HG02885 (cell line): ENCODE measurements at regions not wholly inside any gene's neighbourhood (a gene's known extent, or its start where the extent isn't known, plus 50 kb on each side); places are given as distances from the start of the nearest gene placed in this dataset.
"Not testable (repeated sequence)": the region's sequence is repeated elsewhere in the genome, so short reads cannot be mapped to it uniquely, and the experiment has no call there.

ENCODE experiments used
- ATAC-seq: cut with Tn5 transposase; IDR thresholded peaks from one replicate; pipeline ENCODE4 v1.9.1; 2021; ENCODE audit warnings: mild to moderate bottlenecking; ENCODE audit not compliant: unreplicated experiment, poor library complexity

DNA sequence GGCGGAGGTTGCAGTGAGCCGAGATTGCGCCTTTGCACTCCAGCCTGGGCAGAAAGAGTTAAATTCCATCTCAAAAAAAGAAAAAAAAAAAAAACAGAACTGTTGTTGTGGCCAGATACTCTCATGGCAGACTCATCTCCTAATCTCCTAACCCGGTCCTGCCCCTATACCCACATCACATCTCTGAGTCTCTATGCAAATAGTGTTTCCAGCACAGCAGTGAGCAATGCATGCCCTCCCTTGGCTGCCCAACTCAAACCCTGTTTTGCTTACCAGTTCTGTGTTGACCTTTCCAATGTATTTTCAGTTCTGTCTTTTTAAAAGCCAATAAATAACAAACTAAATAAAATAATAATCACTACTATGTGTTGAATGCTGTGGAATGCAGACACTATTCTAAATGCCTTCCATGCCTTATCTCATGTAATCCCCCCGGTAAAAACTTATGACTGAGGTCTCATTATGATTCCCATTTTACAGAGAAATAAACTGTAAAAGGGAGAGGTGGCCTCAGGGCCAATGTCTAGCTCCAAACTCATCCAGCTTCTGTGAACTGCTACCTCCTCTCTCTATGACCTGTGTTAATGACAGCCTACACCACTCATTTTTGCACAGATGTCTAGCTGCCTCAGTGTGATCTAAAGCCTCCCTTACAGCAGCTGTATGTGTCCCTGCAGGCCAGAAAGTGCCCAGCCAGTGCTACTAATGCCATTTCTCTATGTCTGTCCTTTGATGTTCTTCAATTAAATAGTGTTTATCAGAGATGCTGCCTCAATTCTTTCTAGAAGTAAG is 289.8 kb downstream of the HS3ST3B1 start:
- no peak for ATAC-seq

DNA sequence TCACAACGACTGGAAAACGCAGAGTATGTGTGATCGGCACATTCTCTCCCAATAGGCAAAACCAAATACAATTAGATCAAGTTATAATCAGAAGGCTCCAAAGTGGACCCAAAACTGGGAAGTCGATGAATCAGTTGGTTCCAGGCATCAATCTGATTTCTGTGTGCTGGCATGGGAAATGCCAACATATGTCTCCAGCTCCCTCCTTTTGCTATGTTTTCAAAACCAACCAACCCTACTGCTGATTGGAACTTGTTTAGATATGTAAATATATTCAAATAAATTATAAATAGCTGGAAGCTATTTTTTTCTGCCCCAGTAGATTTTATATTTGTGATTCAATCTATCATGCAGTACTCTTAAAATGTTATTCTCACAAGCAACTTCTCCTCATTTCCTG is 284.2 kb downstream of the HS3ST3B1 start:
- no peak for ATAC-seq

GRCh38 chr17:14582996-14583395 is 282.1 kb downstream of the HS3ST3B1 start:
- ATAC-seq: no peak

- ATAC-seq: no peak
These were observed 280.4 kb downstream of the HS3ST3B1 start for GRCh38 chr17:14581186-14581830.

DNA sequence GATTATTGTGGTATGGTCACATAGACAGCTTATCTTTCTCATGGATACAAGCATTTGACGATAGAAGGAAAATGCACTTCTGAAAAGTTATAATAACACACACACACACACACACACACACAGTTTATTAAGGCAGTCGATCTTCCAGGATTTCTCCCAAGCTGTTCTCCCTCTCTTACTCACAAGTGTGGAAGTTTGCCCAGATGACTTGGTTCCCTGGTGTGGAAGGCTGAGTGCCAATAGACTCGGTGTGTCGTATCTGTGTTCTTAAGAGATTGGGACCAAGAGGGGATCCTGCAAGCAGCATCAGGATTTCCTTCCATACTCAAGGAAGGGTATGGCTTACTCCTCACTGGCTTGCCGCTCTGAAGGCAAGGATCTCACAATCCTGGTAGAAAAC is 279.6 kb downstream of the HS3ST3B1 start:
- ATAC-seq: no peak

GRCh38 chr17:14579716-14580115 is 278.8 kb downstream of the HS3ST3B1 start:
- ATAC-seq: no peak

- ATAC-seq: no peak
These were observed 274.6 kb downstream of the HS3ST3B1 start for GRCh38 chr17:14575471-14575953.

GRCh38 chr17:14560325-14560724 is 259.4 kb downstream of the HS3ST3B1 start:
- not testable (repeated sequence) for ATAC-seq

DNA sequence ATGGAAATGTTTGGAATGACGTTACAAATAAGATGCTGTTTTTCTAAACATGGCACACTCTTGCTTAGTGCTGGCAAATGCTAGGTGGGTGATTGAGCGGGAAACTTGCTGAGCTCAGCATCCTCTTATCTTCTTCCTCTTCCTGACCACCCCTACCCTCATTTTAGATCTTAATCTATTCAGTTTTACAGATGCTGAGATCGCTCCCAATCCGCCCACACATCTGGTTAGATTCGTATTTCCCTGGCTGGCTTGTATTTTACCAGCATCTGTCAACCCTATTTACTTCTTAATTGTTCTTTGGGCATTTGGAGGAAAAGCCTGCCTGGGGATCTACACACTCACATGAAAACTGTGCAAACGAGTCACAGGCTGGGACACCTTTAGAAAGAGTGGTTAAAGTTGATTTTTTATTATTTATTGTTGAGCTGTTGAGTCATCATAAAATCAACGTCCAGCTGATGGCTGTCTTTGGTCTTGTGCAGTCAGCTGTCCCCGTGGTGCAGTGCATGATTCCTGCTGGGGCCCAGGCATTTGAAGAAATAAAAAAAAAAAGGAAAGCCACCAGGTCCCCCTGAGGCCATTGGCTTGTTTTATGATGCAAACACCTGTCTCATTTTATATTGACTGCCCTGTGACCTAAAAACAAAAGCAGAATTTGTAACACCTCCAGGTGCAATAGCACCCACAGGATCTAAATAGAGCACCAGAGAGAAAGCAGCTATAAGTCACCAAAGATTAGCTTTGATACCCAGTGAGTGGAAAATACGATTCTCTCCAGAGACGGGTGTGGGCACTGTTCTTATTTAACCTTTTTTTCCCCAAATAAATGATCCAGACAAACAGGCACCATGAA is 258.6 kb downstream of the HS3ST3B1 start:
- no peak for ATAC-seq

DNA sequence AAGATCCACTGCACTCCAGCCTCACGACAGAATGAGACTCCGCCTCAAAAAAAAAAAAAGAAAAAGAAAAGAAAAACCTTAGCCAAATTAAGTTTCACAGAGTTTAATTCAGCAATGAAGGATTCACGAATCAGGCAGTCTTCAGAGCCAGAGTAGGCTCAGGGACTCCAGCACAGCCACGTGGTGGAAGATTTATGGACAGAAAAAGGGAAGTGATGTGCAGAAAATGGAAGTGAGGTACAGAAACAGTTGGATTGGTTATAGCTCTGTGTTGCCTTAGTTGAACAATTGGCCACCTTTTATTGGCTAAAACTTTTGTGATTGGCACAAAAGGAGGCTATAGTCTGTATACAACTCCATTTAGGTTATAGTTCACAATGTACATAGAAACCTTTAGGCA is 256.6 kb downstream of the HS3ST3B1 start:
- no peak for ATAC-seq

DNA sequence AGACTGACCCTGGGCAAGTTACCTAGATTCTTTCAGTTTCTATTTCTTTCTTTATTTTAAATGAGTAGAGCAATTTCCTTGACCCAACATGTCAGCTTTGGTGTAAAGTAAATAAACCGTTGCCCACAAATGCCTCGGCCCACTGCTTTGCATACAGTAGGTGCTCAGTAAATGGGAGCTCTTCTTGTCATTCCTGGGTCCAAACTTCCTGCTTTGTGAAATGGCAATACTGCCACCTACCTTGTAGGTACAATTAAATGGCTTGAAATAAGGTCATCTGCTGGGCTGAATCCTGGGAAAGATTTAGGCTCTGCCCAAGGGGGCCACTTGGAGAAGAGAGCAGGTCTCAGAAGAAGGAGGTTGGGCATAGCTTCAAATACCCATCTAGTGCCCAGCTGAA is 253.0 kb downstream of the HS3ST3B1 start:
- no peak for ATAC-seq

GRCh38 chr17:14552306-14552705 is 251.4 kb downstream of the HS3ST3B1 start:
- ATAC-seq: no peak

GRCh38 chr17:14547556-14547955 is 246.7 kb downstream of the HS3ST3B1 start:
- no peak for ATAC-seq

- no peak for ATAC-seq
These were observed 246.1 kb downstream of the HS3ST3B1 start for GRCh38 chr17:14547016-14547415.

GRCh38 chr17:14545156-14545906 is 244.4 kb downstream of the HS3ST3B1 start:
- no peak for ATAC-seq

DNA sequence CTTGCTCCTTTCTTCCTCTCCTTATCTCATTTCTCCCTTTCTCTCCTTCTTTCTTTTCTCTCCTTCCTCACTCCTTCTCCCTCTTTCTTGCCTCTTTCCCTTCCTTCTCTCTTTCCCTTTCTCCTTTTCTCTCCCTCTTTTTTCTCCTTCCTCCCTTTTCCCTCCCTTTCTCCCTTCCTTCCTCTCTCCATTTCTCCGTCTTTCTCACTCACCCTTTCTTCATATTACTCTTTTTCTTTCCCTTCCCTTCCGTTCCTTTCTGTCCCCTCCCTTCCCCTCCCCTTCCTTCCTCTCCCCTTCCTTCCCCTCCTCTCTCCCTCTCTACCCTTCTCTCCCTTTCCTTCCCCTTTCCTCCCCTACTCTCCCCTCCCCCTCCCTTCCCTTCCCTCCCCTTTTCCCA is 240.8 kb downstream of the HS3ST3B1 start:
- no peak for ATAC-seq

- ATAC-seq: no peak
These were observed 238.9 kb downstream of the HS3ST3B1 start for GRCh38 chr17:14539801-14540200.

- not testable (repeated sequence) for ATAC-seq
These were observed 231.4 kb downstream of the HS3ST3B1 start for GRCh38 chr17:14532242-14532641.

- ATAC-seq: no peak
These were observed 224.9 kb downstream of the HS3ST3B1 start for GRCh38 chr17:14525551-14526455.
